Pancreas (tissue), 10 donors: ENCODE measurements at regions not wholly inside any gene's neighbourhood (a gene's known extent, or its start where the extent isn't known, plus 50 kb on each side); places are given as distances from the start of the nearest gene placed in this dataset.

ENCODE experiments used
- ATAC-seq, 4 donors: fragments of 200-7000 bp; cut with Tn5 transposase; one replicate each; pipeline versions ENCODE4 v1.8.0 to v1.9.1; 2020; ENCODE audit warnings: mild to moderate bottlenecking in 4 of 4, moderate library complexity in 4 of 4
- DNase-seq, 6 donors: peaks; one replicate each; pipeline ENCODE4 v3.0.0-alpha.2; 2020
- FAIRE-seq: peaks from 2 replicates; lab custom pipeline; 2012; peaks lifted over from hg19 to GRCh38; lab: Jason Lieb, UNC
- H3K27ac ChIP-seq, 4 donors: fragments of 200-600 bp; sonication (generic); 1 replicate in 3 of 4; 2 replicates in 1 of 4; pipeline versions ENCODE4 v1.5.0 to v1.8.0; 2020
- H3K27me3 ChIP-seq, 4 donors: fragments of 200-600 bp; one replicate each; pipeline ENCODE4 v1.8.0; 2021
- H3K36me3 ChIP-seq, 3 donors: fragments of 200-600 bp; sonication (generic) in 1 of 3; one replicate each; pipeline versions ENCODE4 v1.5.0 to v1.8.0; 2020 to 2021
- H3K4me1 ChIP-seq, 3 donors: fragments of 200-600 bp; one replicate each; pipeline ENCODE4 v1.8.0; 2021
- H3K4me3 ChIP-seq, 4 donors: fragments of 200-600 bp; sonication (generic) in 2 of 4; one replicate each; pipeline versions ENCODE4 v1.5.0 to v1.8.0; 2020 to 2021
- H3K9me3 ChIP-seq, 4 donors: fragments of 200-600 bp; one replicate each; pipeline ENCODE4 v1.8.0; 2021
- WGBS, 2 donors: extraction: QIAGEN DNeasy Blood & Tissue Kit; methylation state at CpG; one replicate each; pipeline ENCODE4 v1.1.7; 2013; 5-methylcytosine and 5-hydroxymethylcytosine counted together
- intact Hi-C, 3 donors: fragments of 100-400 bp; cut with DNase I; formaldehyde crosslinking; loops; one replicate each; pipeline versions ENCODE4 v1.11.1 to v1.14.2; 2022
- TF ChIP-seq, protein P1 (sequence below), 4 donors: fragments of 200-600 bp; sonication (generic) in 3 of 4; IDR thresholded peaks; one replicate each; pipeline versions ENCODE4 v1.5.0 to v1.8.0; 2021; ENCODE audit warnings: antibody characterized with exemption in 4 of 4
- donor health status: healthy with polysubstance abuse.
- donor health status: DM: no; HTN: no; CAD: no; lungs with moderate emphysema.
- donor health status: DM: no; HTN: no; CAD: no.
- donor health status: control.
- donor health status: control.
- donor health status: Bipolar disorder and iron deficiency.
- donor health status: DM: yes; HTN: yes; CAD: no.
- donor health status: DM: no; HTN: no; CAD: no.
- donor health status: DM: no; HTN: no; CAD: no.
- donor health status: DM: yes; HTN: yes; CAD: no.

GRCh38 chr7:156158213-156158612, 345.9 kb upstream of the SHH start:
- TF ChIP-seq, protein P1, sequence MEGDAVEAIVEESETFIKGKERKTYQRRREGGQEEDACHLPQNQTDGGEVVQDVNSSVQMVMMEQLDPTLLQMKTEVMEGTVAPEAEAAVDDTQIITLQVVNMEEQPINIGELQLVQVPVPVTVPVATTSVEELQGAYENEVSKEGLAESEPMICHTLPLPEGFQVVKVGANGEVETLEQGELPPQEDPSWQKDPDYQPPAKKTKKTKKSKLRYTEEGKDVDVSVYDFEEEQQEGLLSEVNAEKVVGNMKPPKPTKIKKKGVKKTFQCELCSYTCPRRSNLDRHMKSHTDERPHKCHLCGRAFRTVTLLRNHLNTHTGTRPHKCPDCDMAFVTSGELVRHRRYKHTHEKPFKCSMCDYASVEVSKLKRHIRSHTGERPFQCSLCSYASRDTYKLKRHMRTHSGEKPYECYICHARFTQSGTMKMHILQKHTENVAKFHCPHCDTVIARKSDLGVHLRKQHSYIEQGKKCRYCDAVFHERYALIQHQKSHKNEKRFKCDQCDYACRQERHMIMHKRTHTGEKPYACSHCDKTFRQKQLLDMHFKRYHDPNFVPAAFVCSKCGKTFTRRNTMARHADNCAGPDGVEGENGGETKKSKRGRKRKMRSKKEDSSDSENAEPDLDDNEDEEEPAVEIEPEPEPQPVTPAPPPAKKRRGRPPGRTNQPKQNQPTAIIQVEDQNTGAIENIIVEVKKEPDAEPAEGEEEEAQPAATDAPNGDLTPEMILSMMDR (IDR thresholded peaks at IDR 0.05) = no peak
- Histone ChIP-seq H3K27me3 (no peaks in the 10 kb centered on the region), H3K9me3 (no peaks in the 10 kb centered on the region), H3K36me3 (no peaks in the 10 kb centered on the region), H3K4me1 (no peaks in the 10 kb centered on the region), H3K27ac (no peak overlapping the region), H3K4me3 (no peak overlapping the region)
- 82 to 89% methylated on average over 6 of the region's 6 CpGs for WGBS, 2 donors
- intact Hi-C loops = loop anchor here in 1 of 3 donors (10.0 kb wide), 1 partner anchor 343 kb away; the partner anchor contains the start of gene SHH
- no peak for ATAC-seq
- FAIRE-seq = no peak
- no peak for DNase-seq

- H3K27ac ChIP-seq = no peak overlapping the region
- no peak overlapping the region for H3K4me3 ChIP-seq
- H3K9me3 ChIP-seq = no peaks in the 10 kb centered on the region
- intact Hi-C loops = loop anchor here in 1 of 3 donors (10.0 kb wide), 1 partner anchor 343 kb away; the partner anchor contains the start of gene SHH
- TF ChIP-seq, protein P1 (IDR thresholded peaks at IDR 0.05) = no peak
- H3K4me1 ChIP-seq = no peaks in the 10 kb centered on the region
- no peak for ATAC-seq
- H3K36me3 ChIP-seq = no peaks in the 10 kb centered on the region
- 75 to 78% methylated on average over 13 of the region's 13 CpGs for WGBS, 2 donors
- peak in 1 of 6 donors; percentile 4 for DNase-seq
- no peak for FAIRE-seq
- H3K27me3 ChIP-seq = no peaks in the 10 kb centered on the region
Observed at GRCh38 chr7:156157409-156158012, 345.2 kb upstream of the SHH start.

- FAIRE-seq = no peak
- Histone ChIP-seq H3K9me3 (no peaks in the 10 kb centered on the region), H3K27me3 (no peaks in the 10 kb centered on the region), H3K4me3 (no peak overlapping the region), H3K36me3 (no peaks in the 10 kb centered on the region), H3K27ac (no peak overlapping the region), H3K4me1 (no peaks in the 10 kb centered on the region)
- 58 to 62% methylated on average over 20 of the region's 20 CpGs for WGBS, 2 donors
- TF ChIP-seq, protein P1 (IDR thresholded peaks at IDR 0.05) = no peak
- intact Hi-C loops = loop anchor here in 1 of 3 donors (10.0 kb wide), 1 partner anchor 342 kb away; the partner anchor contains the start of gene SHH
- ATAC-seq = peak; percentile 74 to 82 (median 78)
- DNase-seq = peak in 3 of 6 donors; percentile 20 to 49 (median 46)
Observed at GRCh38 chr7:156156734-156157408, 344.6 kb upstream of the SHH start.

DNA sequence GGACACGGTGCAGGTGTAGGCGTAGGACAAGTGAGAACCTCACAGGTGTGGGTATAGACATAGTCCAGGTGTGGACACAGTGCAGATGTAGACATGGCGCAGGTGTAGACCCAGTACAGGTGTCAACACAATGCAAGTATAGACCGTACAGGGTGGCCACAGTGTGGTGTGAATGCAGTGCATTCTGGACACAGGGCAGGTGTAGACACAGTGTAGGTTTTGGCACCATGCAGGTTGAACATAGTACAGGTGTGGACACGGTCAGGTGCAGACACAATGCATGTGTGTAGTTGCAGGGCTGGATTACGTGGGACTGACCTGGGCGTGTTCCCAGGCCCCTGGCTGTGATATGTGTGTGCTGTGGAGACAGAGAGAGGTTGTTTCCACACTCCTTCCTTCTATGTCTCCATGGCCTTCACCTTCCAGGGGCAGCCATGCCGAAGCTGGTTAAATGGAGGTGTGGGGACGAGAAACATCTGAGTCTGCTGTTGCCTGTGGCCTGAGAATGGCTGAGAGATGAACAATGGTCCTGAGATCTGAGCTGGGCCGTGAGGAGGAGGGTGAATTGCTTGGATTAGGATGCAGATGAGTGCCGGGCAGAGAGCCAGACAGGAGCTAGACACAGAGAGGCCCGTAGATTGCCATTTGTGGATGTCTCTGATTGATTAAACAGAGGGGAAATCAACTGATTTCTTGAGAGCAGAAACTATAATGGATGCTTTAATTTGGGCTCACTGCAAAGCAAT, 343.9 kb upstream of the SHH start:
- Histone ChIP-seq H3K4me1 (no peaks in the 10 kb centered on the region), H3K9me3 (no peaks in the 10 kb centered on the region), H3K27ac (no peak overlapping the region), H3K36me3 (no peaks in the 10 kb centered on the region), H3K27me3 (no peaks in the 10 kb centered on the region), H3K4me3 (no peak overlapping the region)
- DNase-seq (no peak), ATAC-seq (no peak), FAIRE-seq (no peak)
- intact Hi-C loops = loop anchor here in 1 of 3 donors (10.0 kb wide), 1 partner anchor 341 kb away; the partner anchor contains the start of gene SHH
- WGBS, 2 donors = 77 to 81% methylated on average over 12 of the region's 12 CpGs
- TF ChIP-seq, protein P1 (IDR thresholded peaks at IDR 0.05) = no peak
